ENCODE measurements at regions not wholly inside any gene's neighbourhood (a gene's known extent, or its start where the extent isn't known, plus 50 kb on each side); places are given as distances from the start of the nearest gene placed in this dataset.

DNA sequence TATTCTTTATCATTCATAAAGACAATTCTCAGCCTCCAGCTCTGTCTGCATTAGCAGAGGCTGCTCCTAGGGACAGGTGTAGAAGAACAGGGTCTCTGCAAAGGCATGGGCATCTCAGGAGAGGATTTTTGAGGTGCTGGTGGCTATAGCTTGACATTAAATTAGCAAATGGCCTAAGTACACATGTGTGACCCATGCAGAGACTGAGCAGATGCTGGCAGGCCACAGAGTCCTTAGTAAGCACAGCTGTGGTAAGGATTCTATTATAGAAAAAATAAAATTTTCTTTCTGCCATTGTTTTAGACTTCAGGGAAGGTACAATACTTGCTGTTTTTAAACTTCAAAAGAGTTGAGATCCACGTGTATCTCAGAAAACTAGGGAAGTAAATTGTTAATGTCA is 177.5 kb upstream of the DUSP10 start:
- Mint-ChIP-seq H3K36me3 (ENCODE audit: insufficient read depth, unreplicated experiment) (no peaks in the 10 kb centered on the region), H3K4me1 (ENCODE audit: low read depth, unreplicated experiment) (no peaks in the 10 kb centered on the region), H3K9me3 (ENCODE audit: unreplicated experiment) (no peaks in the 10 kb centered on the region), H3K27ac (ENCODE audit: unreplicated experiment) (no peak overlapping the region), H3K4me3 (ENCODE audit: unreplicated experiment) (no peak overlapping the region), H3K27me3 (ENCODE audit: insufficient read depth, unreplicated experiment) (peaks cover 2% of the 10 kb centered on the region)
- ChIA-PET POLR2A (no interaction called here), CTCF (no interaction called here)
- DNase-seq = no peak
- Histone ChIP-seq H3K4me3 (ENCODE audit: low read depth, low read length) (no peak overlapping the region), H3K36me3 (ENCODE audit: control insufficient read depth, insufficient read depth, low read length) (no peaks in the 10 kb centered on the region), H3K27me3 (replicated peaks; ENCODE audit: control insufficient read depth, insufficient read depth, low read length) (no peaks in the 10 kb centered on the region), H3K9me3 (no peaks in the 10 kb centered on the region), H3K4me1 (no peaks in the 10 kb centered on the region)
- TF ChIP-seq, protein P1, sequence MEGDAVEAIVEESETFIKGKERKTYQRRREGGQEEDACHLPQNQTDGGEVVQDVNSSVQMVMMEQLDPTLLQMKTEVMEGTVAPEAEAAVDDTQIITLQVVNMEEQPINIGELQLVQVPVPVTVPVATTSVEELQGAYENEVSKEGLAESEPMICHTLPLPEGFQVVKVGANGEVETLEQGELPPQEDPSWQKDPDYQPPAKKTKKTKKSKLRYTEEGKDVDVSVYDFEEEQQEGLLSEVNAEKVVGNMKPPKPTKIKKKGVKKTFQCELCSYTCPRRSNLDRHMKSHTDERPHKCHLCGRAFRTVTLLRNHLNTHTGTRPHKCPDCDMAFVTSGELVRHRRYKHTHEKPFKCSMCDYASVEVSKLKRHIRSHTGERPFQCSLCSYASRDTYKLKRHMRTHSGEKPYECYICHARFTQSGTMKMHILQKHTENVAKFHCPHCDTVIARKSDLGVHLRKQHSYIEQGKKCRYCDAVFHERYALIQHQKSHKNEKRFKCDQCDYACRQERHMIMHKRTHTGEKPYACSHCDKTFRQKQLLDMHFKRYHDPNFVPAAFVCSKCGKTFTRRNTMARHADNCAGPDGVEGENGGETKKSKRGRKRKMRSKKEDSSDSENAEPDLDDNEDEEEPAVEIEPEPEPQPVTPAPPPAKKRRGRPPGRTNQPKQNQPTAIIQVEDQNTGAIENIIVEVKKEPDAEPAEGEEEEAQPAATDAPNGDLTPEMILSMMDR (IDR thresholded peaks at IDR 0.05; ENCODE audit: insufficient read depth in 1 of 2, low read depth in 1 of 2, low read length in 1 of 2, severe bottlenecking in 1 of 2, unreplicated experiment in 1 of 2) = no peak
- intact Hi-C loops (cut with micrococcal nuclease; ENCODE audit: unreplicated experiment) = no loop called here
- no TSS peak for BruUV-seq (replicated peaks)

DNA sequence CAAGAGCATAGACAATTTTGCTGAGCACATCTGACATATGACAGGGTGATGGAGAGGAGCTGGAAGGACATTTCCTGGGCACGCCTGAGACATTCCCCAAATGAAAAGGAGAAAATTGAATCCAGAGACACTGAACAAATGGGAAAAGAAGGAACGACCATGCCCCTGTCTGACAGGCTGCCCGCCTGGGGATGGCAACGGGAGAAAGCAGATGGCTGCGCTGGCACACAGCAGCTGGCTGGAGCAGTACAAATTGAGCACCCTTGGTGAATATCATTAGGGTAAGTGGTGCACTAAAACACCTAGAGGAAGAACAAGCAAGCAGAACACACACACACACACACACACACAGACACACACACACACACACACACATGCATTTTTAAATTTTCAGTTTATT is 174.3 kb upstream of the DUSP10 start:
- intact Hi-C loops (cut with micrococcal nuclease; ENCODE audit: unreplicated experiment) = no loop called here
- H3K9me3 Mint-ChIP-seq (ENCODE audit: unreplicated experiment) = no peaks in the 10 kb centered on the region
- no peaks in the 10 kb centered on the region for H3K4me1 ChIP-seq
- no peaks in the 10 kb centered on the region for H3K27me3 ChIP-seq (replicated peaks; ENCODE audit: control insufficient read depth, insufficient read depth, low read length)
- no TSS peak for BruUV-seq (replicated peaks)
- TF ChIP-seq, protein P1 (IDR thresholded peaks at IDR 0.05; ENCODE audit: insufficient read depth in 1 of 2, low read depth in 1 of 2, low read length in 1 of 2, severe bottlenecking in 1 of 2, unreplicated experiment in 1 of 2) = no peak
- peaks cover 2% of the 10 kb centered on the region for H3K27me3 Mint-ChIP-seq (ENCODE audit: insufficient read depth, unreplicated experiment)
- ChIA-PET CTCF (no interaction called here), POLR2A (no interaction called here)
- no peak overlapping the region for H3K4me3 Mint-ChIP-seq (ENCODE audit: unreplicated experiment)
- no peak for DNase-seq
- H3K36me3 Mint-ChIP-seq (ENCODE audit: insufficient read depth, unreplicated experiment) = no peaks in the 10 kb centered on the region
- no peak overlapping the region for H3K4me3 ChIP-seq (ENCODE audit: low read depth, low read length)
- no peaks in the 10 kb centered on the region for H3K4me1 Mint-ChIP-seq (ENCODE audit: low read depth, unreplicated experiment)
- H3K27ac Mint-ChIP-seq (ENCODE audit: unreplicated experiment) = no peak overlapping the region
- no peaks in the 10 kb centered on the region for H3K36me3 ChIP-seq (ENCODE audit: control insufficient read depth, insufficient read depth, low read length)
- H3K9me3 ChIP-seq = no peaks in the 10 kb centered on the region

DNA sequence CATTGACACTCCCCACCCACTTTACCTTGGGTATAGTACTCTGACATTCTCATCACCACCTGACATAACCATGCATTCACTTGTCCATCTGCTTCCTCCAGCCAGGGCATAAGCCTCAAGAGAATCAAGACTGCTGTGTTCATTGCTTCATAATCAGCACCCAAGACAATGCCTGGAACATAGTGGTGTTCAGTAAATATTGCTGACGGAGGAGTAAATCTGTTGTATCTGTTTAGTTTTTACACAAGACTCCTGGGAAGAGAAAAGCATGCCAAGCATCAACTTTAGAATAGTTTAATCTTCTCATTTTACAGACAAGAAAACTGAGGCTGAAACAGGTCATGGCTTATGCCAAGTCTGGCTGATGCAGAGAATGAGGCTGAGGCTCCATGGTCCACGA is 173.9 kb upstream of the DUSP10 start:
- Histone ChIP-seq H3K4me1 (no peaks in the 10 kb centered on the region), H3K27me3 (replicated peaks; ENCODE audit: control insufficient read depth, insufficient read depth, low read length) (no peaks in the 10 kb centered on the region), H3K4me3 (ENCODE audit: low read depth, low read length) (no peak overlapping the region), H3K36me3 (ENCODE audit: control insufficient read depth, insufficient read depth, low read length) (no peaks in the 10 kb centered on the region), H3K9me3 (no peaks in the 10 kb centered on the region)
- BruUV-seq (replicated peaks) = no TSS peak
- no peak overlapping the region for H3K4me3 Mint-ChIP-seq (ENCODE audit: unreplicated experiment)
- H3K4me1 Mint-ChIP-seq (ENCODE audit: low read depth, unreplicated experiment) = no peaks in the 10 kb centered on the region
- H3K9me3 Mint-ChIP-seq (ENCODE audit: unreplicated experiment) = no peaks in the 10 kb centered on the region
- intact Hi-C loops (cut with micrococcal nuclease; ENCODE audit: unreplicated experiment) = no loop called here
- no peak for DNase-seq
- ChIA-PET CTCF (no interaction called here), POLR2A (no interaction called here)
- H3K27ac Mint-ChIP-seq (ENCODE audit: unreplicated experiment) = no peak overlapping the region
- no peaks in the 10 kb centered on the region for H3K36me3 Mint-ChIP-seq (ENCODE audit: insufficient read depth, unreplicated experiment)
- TF ChIP-seq, protein P1 (IDR thresholded peaks at IDR 0.05; ENCODE audit: insufficient read depth in 1 of 2, low read depth in 1 of 2, low read length in 1 of 2, severe bottlenecking in 1 of 2, unreplicated experiment in 1 of 2) = no peak
- H3K27me3 Mint-ChIP-seq (ENCODE audit: insufficient read depth, unreplicated experiment) = peaks cover 2% of the 10 kb centered on the region

Data from Caco-2 (cell line).